K562 (cell line): ENCODE measurements at regions not wholly inside any gene's neighbourhood (a gene's known extent, or its start where the extent isn't known, plus 50 kb on each side); places are given as distances from the start of the nearest gene placed in this dataset.

Experiments used
- ATAC-seq: fragments of 200-7000 bp; cut with Tn5 transposase; 3 replicates; pipeline ENCODE4 v1.9.1; 2020; ENCODE audit warnings: moderate library complexity
- BruUV-seq: library from RNA; stranded (reverse); fragments of 400-500 nt; replicated peaks from 2 replicates; lab custom pipeline; 2021; lab: Mats Ljungman, UMichigan
- CTCF ChIA-PET: fragments of 300-600 bp; formaldehyde crosslinking; extraction: SDS; loops from one replicate; lab custom pipeline; 2021; ENCODE audit warnings: low intra/inter-chr PET ratio; lab: Yijun Ruan, JAX
- POLR2A ChIA-PET: fragments of 300-600, 350-650 bp; sonication (Branson Sonifier 250); formaldehyde crosslinking; extraction: SDS; loops from one replicate; lab custom pipeline; 2021; ENCODE audit warnings: antibody characterized with exemption, inconsistent platforms; lab: Yijun Ruan, JAX
- DNase-seq, 4 experiments: peaks; one replicate each; pipeline versions ENCODE4 v3.0.0 to v3.0.0-alpha.2; 2011 to 2018; ENCODE audit warnings: low spot score in 3 of 4, mixed read lengths in 3 of 4; ENCODE audit errors: extremely low read depth in 1 of 4
- FAIRE-seq: peaks from 2 replicates; lab custom pipeline; 2011; peaks lifted over from hg19 to GRCh38; lab: Jason Lieb, UNC
- H2AFZ ChIP-seq: 2 replicates; pipeline ENCODE4 v1.6.0; 2011; ENCODE audit warnings: low read depth, low read length, control low read depth, inconsistent platforms
- H3K27ac ChIP-seq: fragments of 200-600 bp; 3 replicates; pipeline ENCODE4 v1.8.0; 2011; ENCODE audit warnings: low read depth, mild to moderate bottlenecking, control low read depth, inconsistent platforms, low read length, moderate library complexity, mixed read lengths; ENCODE audit errors: extremely low read depth
- H3K27me3 ChIP-seq, 2 experiments: fragments of 300-600 bp in 1 of 2; 2 replicates in 1 of 2; 3 replicates in 1 of 2; pipeline versions ENCODE4 v1.6.0 to v1.8.0; 2011; ENCODE audit warnings: inconsistent platforms in 2 of 2, low read length in 2 of 2, mild to moderate bottlenecking in 1 of 2, mixed read lengths in 1 of 2, moderate library complexity in 1 of 2; ENCODE audit not compliant: control insufficient read depth in 2 of 2, insufficient read depth in 2 of 2
- H3K36me3 ChIP-seq: fragments of 300-600 bp; 3 replicates; pipeline ENCODE4 v1.8.0; 2011; ENCODE audit warnings: mild to moderate bottlenecking, low read length, inconsistent platforms; ENCODE audit not compliant: control insufficient read depth, insufficient read depth
- H3K4me1 ChIP-seq, 2 experiments: fragments of 200-600 bp in 1 of 2; replicated peaks in 1 of 2; 2 replicates in 1 of 2; 3 replicates in 1 of 2; pipeline versions ENCODE4 v1.5.1 to v1.8.0; 2011; ENCODE audit warnings: inconsistent platforms in 2 of 2, low read length in 2 of 2, mild to moderate bottlenecking in 1 of 2, mixed read lengths in 1 of 2, moderate library complexity in 1 of 2; ENCODE audit not compliant: control insufficient read depth in 2 of 2, insufficient read depth in 2 of 2
- H3K4me2 ChIP-seq: 2 replicates; pipeline ENCODE4 v1.6.1; 2011; ENCODE audit warnings: low read length, control low read depth, inconsistent platforms, mixed read lengths; ENCODE audit not compliant: insufficient read depth
- H3K4me3 ChIP-seq: fragments of 200-600 bp; sonication (generic), shearing (Covaris generic); 2 replicates; pipeline ENCODE4 v1.5.1; 2016; ENCODE audit warnings: control low read depth, inconsistent platforms
- H3K79me2 ChIP-seq: fragments of 200-600 bp; 3 replicates; pipeline ENCODE4 v1.8.0; 2011; ENCODE audit warnings: low read length, inconsistent platforms; ENCODE audit not compliant: control insufficient read depth, insufficient read depth
- H3K9ac ChIP-seq, 2 experiments: 2 replicates each; pipeline versions ENCODE4 v1.6.0 to v1.6.1; 2011; ENCODE audit warnings: low read depth in 2 of 2, low read length in 2 of 2, control low read depth in 1 of 2, inconsistent platforms in 1 of 2, mild to moderate bottlenecking in 1 of 2, mixed read lengths in 1 of 2; ENCODE audit not compliant: insufficient read depth in 1 of 2
- H3K9me1 ChIP-seq: one replicate; pipeline ENCODE4 v1.6.0; 2011; ENCODE audit warnings: inconsistent platforms, mild to moderate bottlenecking, low read length, moderate library complexity; ENCODE audit not compliant: control insufficient read depth, insufficient read depth
- H3K9me3 ChIP-seq: replicated peaks from 2 replicates; pipeline ENCODE4 v1.5.1; 2011; ENCODE audit warnings: low read depth, low read length, inconsistent platforms; ENCODE audit not compliant: control insufficient read depth, insufficient read depth
- H4K20me1 ChIP-seq: replicated peaks from 2 replicates; pipeline ENCODE4 v1.6.1; 2011; ENCODE audit warnings: low read length, inconsistent platforms, mixed read lengths; ENCODE audit not compliant: control insufficient read depth, insufficient read depth
- CBX8 ChIP-seq: fragments of 200-600 bp; sonication (generic); IDR thresholded peaks from 2 replicates; pipeline ENCODE4 v1.6.1; 2012; ENCODE audit warnings: borderline replicate concordance, mixed run types, low read depth, mild to moderate bottlenecking, moderate library complexity, mixed read lengths, low read length, control low read depth, inconsistent platforms; ENCODE audit not compliant: poor library complexity, severe bottlenecking; ENCODE audit errors: extremely low read depth
- CEBPG ChIP-seq, 3 experiments: fragments of 200-800 bp in 1 of 3; sonication (Bioruptor generic) in 1 of 3; sonication (generic) in 1 of 3; formaldehyde crosslinking in 1 of 3; IDR thresholded peaks in 2 of 3; conservative IDR thresholded peaks in 1 of 3; 2 replicates each; pipeline versions ENCODE4 v1.6.1 to v1.8.0; 2016 to 2022; ENCODE audit warnings: missing compliant biosample characterization in 2 of 3, missing genetic modification characterization in 2 of 3, mild to moderate bottlenecking in 1 of 3, missing genetic modification reagents in 1 of 3
- EP300 ChIP-seq: IDR thresholded peaks from 2 replicates; pipeline ENCODE4 v1.6.1; 2012; ENCODE audit warnings: low read length, improper control_type of control experiment
- HMG20A ChIP-seq: fragments of 450-650 bp; formaldehyde crosslinking; conservative IDR thresholded peaks from 2 replicates; pipeline ENCODE4 v1.4.0; 2020; ENCODE audit warnings: mild to moderate bottlenecking, mixed read lengths
- NCOA4 ChIP-seq: fragments of 450-650 bp; IDR thresholded peaks from 2 replicates; pipeline ENCODE4 v1.6.1; 2018; ENCODE audit warnings: mild to moderate bottlenecking; ENCODE audit not compliant: partially characterized antibody
- POLR3G ChIP-seq: IDR thresholded peaks from 2 replicates; pipeline ENCODE4 v1.6.1; 2011; ENCODE audit not compliant: insufficient read length, insufficient replicate concordance; ENCODE audit errors: extremely low read depth
- SMAD1 ChIP-seq: fragments of 150-350 bp; IDR thresholded peaks from 2 replicates; pipeline ENCODE4 v1.6.1; 2014; ENCODE audit warnings: low read length, low read depth; ENCODE audit not compliant: partially characterized antibody
- TFAM ChIP-seq: fragments of 250-450 bp; sonication (Bioruptor Pico); conservative IDR thresholded peaks from 2 replicates; pipeline ENCODE4 v1.5.0; 2021; ENCODE audit warnings: mild to moderate bottlenecking, moderate library complexity
- ZFPM2 ChIP-seq: fragments of 250-450 bp; sonication (Bioruptor Pico); IDR thresholded peaks from 2 replicates; pipeline ENCODE4 v1.5.1; 2022; ENCODE audit warnings: mild to moderate bottlenecking
- WGBS: fragments of 100-300 bp; shearing (Covaris generic); methylation state at CpG from one replicate; pipeline ENCODE4 v1.1.6; 2016; ENCODE audit warnings: low coverage, mixed read lengths; ENCODE audit not compliant: insufficient coverage; ENCODE audit errors: missing lambda C conversion rate; 5-methylcytosine and 5-hydroxymethylcytosine counted together
- in situ Hi-C: fragments of 300-500 bp; cut with MboI; formaldehyde crosslinking; loops from 4 replicates; pipeline ENCODE4 v1.15.0; 2018; ENCODE audit warnings: inconsistent platforms, mixed read lengths
- intact Hi-C: fragments of 100-400 bp; cut with micrococcal nuclease; formaldehyde crosslinking; loops from 2 replicates; pipeline ENCODE4 v1.14.2; 2022
- TF ChIP-seq, protein P1 (sequence below): fragments of 250-450 bp; sonication (Bioruptor Pico); IDR thresholded peaks from 2 replicates; pipeline ENCODE4 v1.6.1; 2021; ENCODE audit warnings: mild to moderate bottlenecking
- TF ChIP-seq, protein P2 (sequence below): fragments of 200-600 bp; sonication (generic); IDR thresholded peaks from one replicate; pipeline ENCODE4 v1.6.1; 2012; ENCODE audit warnings: mild to moderate bottlenecking, low read depth, low read length, inconsistent platforms

GRCh38 chr4:125517831-125518230 lies 203.1 kb downstream of the FAT4 start:
- Histone ChIP-seq H3K27me3 (no peaks in the 10 kb centered on the region), H3K4me3 (no peak overlapping the region), H3K9me1 (no peaks in the 10 kb centered on the region), H3K9ac (no peak overlapping the region), H3K79me2 (no peaks in the 10 kb centered on the region), H4K20me1 (no peaks in the 10 kb centered on the region), H3K4me1 (no peaks in the 10 kb centered on the region), H3K9me3 (no peaks in the 10 kb centered on the region), H2AFZ (no peak overlapping the region), H3K27ac (no peak overlapping the region), H3K36me3 (no peaks in the 10 kb centered on the region), H3K4me2 (no peak overlapping the region)
- ATAC-seq: no peak
- DNase-seq: no peak
- WGBS: 0% methylated on average over 2 of the region's 2 CpGs
- POLR2A ChIA-PET: no interaction called here
- in situ Hi-C loops (no loop called here), intact Hi-C loops (no loop called here)
- FAIRE-seq: no peak
- TF ChIP-seq POLR3G: no peak
- no peak for TF ChIP-seq EP300
- no peak for TF ChIP-seq TFAM
- no peak for TF ChIP-seq ZFPM2 (CRISPR knock-in tag)
- no peak for TF ChIP-seq SMAD1
- TF ChIP-seq, protein P1, sequence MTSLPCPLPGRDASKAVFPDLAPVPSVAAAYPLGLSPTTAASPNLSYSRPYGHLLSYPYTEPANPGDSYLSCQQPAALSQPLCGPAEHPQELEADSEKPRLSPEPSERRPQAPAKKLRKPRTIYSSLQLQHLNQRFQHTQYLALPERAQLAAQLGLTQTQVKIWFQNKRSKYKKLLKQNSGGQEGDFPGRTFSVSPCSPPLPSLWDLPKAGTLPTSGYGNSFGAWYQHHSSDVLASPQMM (CRISPR knock-in tag): no peak
- no peak for TF ChIP-seq NCOA4
- TF ChIP-seq, protein P2, sequence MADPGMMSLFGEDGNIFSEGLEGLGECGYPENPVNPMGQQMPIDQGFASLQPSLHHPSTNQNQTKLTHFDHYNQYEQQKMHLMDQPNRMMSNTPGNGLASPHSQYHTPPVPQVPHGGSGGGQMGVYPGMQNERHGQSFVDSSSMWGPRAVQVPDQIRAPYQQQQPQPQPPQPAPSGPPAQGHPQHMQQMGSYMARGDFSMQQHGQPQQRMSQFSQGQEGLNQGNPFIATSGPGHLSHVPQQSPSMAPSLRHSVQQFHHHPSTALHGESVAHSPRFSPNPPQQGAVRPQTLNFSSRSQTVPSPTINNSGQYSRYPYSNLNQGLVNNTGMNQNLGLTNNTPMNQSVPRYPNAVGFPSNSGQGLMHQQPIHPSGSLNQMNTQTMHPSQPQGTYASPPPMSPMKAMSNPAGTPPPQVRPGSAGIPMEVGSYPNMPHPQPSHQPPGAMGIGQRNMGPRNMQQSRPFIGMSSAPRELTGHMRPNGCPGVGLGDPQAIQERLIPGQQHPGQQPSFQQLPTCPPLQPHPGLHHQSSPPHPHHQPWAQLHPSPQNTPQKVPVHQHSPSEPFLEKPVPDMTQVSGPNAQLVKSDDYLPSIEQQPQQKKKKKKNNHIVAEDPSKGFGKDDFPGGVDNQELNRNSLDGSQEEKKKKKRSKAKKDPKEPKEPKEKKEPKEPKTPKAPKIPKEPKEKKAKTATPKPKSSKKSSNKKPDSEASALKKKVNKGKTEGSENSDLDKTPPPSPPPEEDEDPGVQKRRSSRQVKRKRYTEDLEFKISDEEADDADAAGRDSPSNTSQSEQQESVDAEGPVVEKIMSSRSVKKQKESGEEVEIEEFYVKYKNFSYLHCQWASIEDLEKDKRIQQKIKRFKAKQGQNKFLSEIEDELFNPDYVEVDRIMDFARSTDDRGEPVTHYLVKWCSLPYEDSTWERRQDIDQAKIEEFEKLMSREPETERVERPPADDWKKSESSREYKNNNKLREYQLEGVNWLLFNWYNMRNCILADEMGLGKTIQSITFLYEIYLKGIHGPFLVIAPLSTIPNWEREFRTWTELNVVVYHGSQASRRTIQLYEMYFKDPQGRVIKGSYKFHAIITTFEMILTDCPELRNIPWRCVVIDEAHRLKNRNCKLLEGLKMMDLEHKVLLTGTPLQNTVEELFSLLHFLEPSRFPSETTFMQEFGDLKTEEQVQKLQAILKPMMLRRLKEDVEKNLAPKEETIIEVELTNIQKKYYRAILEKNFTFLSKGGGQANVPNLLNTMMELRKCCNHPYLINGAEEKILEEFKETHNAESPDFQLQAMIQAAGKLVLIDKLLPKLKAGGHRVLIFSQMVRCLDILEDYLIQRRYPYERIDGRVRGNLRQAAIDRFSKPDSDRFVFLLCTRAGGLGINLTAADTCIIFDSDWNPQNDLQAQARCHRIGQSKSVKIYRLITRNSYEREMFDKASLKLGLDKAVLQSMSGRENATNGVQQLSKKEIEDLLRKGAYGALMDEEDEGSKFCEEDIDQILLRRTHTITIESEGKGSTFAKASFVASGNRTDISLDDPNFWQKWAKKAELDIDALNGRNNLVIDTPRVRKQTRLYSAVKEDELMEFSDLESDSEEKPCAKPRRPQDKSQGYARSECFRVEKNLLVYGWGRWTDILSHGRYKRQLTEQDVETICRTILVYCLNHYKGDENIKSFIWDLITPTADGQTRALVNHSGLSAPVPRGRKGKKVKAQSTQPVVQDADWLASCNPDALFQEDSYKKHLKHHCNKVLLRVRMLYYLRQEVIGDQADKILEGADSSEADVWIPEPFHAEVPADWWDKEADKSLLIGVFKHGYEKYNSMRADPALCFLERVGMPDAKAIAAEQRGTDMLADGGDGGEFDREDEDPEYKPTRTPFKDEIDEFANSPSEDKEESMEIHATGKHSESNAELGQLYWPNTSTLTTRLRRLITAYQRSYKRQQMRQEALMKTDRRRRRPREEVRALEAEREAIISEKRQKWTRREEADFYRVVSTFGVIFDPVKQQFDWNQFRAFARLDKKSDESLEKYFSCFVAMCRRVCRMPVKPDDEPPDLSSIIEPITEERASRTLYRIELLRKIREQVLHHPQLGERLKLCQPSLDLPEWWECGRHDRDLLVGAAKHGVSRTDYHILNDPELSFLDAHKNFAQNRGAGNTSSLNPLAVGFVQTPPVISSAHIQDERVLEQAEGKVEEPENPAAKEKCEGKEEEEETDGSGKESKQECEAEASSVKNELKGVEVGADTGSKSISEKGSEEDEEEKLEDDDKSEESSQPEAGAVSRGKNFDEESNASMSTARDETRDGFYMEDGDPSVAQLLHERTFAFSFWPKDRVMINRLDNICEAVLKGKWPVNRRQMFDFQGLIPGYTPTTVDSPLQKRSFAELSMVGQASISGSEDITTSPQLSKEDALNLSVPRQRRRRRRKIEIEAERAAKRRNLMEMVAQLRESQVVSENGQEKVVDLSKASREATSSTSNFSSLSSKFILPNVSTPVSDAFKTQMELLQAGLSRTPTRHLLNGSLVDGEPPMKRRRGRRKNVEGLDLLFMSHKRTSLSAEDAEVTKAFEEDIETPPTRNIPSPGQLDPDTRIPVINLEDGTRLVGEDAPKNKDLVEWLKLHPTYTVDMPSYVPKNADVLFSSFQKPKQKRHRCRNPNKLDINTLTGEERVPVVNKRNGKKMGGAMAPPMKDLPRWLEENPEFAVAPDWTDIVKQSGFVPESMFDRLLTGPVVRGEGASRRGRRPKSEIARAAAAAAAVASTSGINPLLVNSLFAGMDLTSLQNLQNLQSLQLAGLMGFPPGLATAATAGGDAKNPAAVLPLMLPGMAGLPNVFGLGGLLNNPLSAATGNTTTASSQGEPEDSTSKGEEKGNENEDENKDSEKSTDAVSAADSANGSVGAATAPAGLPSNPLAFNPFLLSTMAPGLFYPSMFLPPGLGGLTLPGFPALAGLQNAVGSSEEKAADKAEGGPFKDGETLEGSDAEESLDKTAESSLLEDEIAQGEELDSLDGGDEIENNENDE: no peak
- no peak for TF ChIP-seq CBX8
- no peak for TF ChIP-seq CEBPG (CRISPR knock-in tag; IDR thresholded peaks at IDR 0.05)
- TF ChIP-seq CEBPG (tag; conservative IDR thresholded peaks at IDR 0.05 in 1 of 2, IDR thresholded peaks at IDR 0.05 in 1 of 2): no peak
- TF ChIP-seq HMG20A: no peak
- CTCF ChIA-PET: no interaction called here
- no TSS peak for BruUV-seq
